GM18870 (cell line): ENCODE measurements at regions not wholly inside any gene's neighbourhood (a gene's known extent, or its start where the extent isn't known, plus 50 kb on each side); places are given as distances from the start of the nearest gene placed in this dataset.
"Not testable (repeated sequence)": the region's sequence is repeated elsewhere in the genome, so short reads cannot be mapped to it uniquely, and the experiment has no call there.

Experiments
- ATAC-seq: cut with Tn5 transposase; IDR thresholded peaks from one replicate; pipeline ENCODE4 v1.9.1; 2021; ENCODE audit warnings: moderate library complexity; ENCODE audit not compliant: unreplicated experiment

GRCh38 chr20:12857643-12858042 is 151.1 kb upstream of the SPTLC3 start:
- not testable (repeated sequence) for ATAC-seq

GRCh38 chr20:12860619-12861247 is 148.0 kb upstream of the SPTLC3 start:
- no peak for ATAC-seq

GRCh38 chr20:12869669-12870068 is 139.1 kb upstream of the SPTLC3 start:
- ATAC-seq: no peak

GRCh38 chr20:12870588-12870987 is 138.2 kb upstream of the SPTLC3 start:
- no peak for ATAC-seq

- no peak for ATAC-seq
These were observed 133.8 kb upstream of the SPTLC3 start for GRCh38 chr20:12874933-12875332.

GRCh38 chr20:12875510-12875909 is 133.3 kb upstream of the SPTLC3 start:
- ATAC-seq: no peak

GRCh38 chr20:12882832-12883506 is 125.8 kb upstream of the SPTLC3 start:
- ATAC-seq: no peak

- ATAC-seq: no peak
These were observed 125.3 kb upstream of the SPTLC3 start for GRCh38 chr20:12883507-12883885.

- no peak for ATAC-seq
These were observed 122.0 kb upstream of the SPTLC3 start for GRCh38 chr20:12886618-12887363.

GRCh38 chr20:12891643-12892042 is 117.1 kb upstream of the SPTLC3 start:
- no peak for ATAC-seq

GRCh38 chr20:12893019-12893418 is 115.8 kb upstream of the SPTLC3 start:
- no peak for ATAC-seq

- no peak for ATAC-seq
These were observed 115.1 kb upstream of the SPTLC3 start for GRCh38 chr20:12893653-12894052.

GRCh38 chr20:12894089-12894488 is 114.7 kb upstream of the SPTLC3 start:
- ATAC-seq: no peak

- no peak for ATAC-seq
These were observed 112.6 kb upstream of the SPTLC3 start for GRCh38 chr20:12896180-12896579.

- no peak for ATAC-seq
These were observed 105.8 kb upstream of the SPTLC3 start for GRCh38 chr20:12902992-12903391.

- ATAC-seq: no peak
These were observed 102.4 kb upstream of the SPTLC3 start for GRCh38 chr20:12906361-12906760.

GRCh38 chr20:12911372-12911771 is 97.4 kb upstream of the SPTLC3 start:
- ATAC-seq: no peak

GRCh38 chr20:12913781-12914443 is 94.9 kb upstream of the SPTLC3 start:
- ATAC-seq: no peak

- ATAC-seq: no peak
These were observed 94.0 kb upstream of the SPTLC3 start for GRCh38 chr20:12914804-12915203.

GRCh38 chr20:12916699-12917098 is 92.1 kb upstream of the SPTLC3 start:
- ATAC-seq: no peak

- no peak for ATAC-seq
These were observed 84.6 kb upstream of the SPTLC3 start for GRCh38 chr20:12924126-12924525.
